GM10266 (cell line): ENCODE measurements at regions not wholly inside any gene's neighbourhood (a gene's known extent, or its start where the extent isn't known, plus 50 kb on each side); places are given as distances from the start of the nearest gene placed in this dataset.

Source experiments
- DNase-seq: peaks from one replicate; pipeline ENCODE4 v3.0.0; 2012; ENCODE audit errors: extremely low spot score
- TF ChIP-seq, protein P1 (sequence below): IDR thresholded peaks from 2 replicates; pipeline ENCODE4 v1.5.1; 2012; ENCODE audit warnings: mild to moderate bottlenecking, low read depth; ENCODE audit not compliant: control insufficient read depth, insufficient read depth; ENCODE audit errors: missing control alignments

DNA sequence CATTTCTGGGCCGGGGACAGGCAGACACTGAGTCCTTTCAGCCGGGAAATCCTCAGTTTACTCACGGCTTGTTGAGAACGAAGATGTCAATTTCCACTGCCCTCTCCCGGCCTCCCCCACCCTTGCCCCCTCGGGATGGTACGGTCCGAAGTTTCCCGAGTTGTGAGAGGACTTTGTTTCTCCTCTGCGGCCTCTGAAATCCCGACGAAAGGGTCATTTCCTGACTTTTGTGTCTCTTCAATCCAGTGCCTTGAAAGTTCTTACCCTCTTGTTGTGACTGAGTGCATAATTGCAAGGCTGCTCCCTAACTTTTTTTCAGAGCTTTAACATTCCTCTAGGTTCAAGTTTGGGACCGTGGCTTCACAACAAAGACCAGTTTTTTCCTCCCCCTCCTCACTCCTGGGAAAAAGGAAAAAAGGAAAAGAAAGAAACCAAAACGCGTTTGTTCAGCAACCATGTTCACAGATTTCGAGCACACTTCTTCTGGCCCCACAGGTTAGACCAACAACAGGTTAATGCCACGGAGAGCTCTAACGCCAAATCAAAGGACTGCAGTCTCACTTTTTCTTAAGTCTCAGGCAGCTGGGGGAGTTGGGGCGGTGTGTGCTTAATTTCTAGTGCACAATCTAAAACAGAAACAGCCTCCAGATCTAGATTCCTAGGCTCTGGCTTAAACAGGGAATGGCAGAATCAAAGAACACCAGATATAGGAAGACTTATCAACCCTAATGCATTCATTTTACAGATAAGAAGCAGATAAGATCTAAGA lies 138.9 kb downstream of the TMCO5A start:
- TF ChIP-seq, protein P1, sequence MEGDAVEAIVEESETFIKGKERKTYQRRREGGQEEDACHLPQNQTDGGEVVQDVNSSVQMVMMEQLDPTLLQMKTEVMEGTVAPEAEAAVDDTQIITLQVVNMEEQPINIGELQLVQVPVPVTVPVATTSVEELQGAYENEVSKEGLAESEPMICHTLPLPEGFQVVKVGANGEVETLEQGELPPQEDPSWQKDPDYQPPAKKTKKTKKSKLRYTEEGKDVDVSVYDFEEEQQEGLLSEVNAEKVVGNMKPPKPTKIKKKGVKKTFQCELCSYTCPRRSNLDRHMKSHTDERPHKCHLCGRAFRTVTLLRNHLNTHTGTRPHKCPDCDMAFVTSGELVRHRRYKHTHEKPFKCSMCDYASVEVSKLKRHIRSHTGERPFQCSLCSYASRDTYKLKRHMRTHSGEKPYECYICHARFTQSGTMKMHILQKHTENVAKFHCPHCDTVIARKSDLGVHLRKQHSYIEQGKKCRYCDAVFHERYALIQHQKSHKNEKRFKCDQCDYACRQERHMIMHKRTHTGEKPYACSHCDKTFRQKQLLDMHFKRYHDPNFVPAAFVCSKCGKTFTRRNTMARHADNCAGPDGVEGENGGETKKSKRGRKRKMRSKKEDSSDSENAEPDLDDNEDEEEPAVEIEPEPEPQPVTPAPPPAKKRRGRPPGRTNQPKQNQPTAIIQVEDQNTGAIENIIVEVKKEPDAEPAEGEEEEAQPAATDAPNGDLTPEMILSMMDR = no peak
- DNase-seq = no peak

DNA sequence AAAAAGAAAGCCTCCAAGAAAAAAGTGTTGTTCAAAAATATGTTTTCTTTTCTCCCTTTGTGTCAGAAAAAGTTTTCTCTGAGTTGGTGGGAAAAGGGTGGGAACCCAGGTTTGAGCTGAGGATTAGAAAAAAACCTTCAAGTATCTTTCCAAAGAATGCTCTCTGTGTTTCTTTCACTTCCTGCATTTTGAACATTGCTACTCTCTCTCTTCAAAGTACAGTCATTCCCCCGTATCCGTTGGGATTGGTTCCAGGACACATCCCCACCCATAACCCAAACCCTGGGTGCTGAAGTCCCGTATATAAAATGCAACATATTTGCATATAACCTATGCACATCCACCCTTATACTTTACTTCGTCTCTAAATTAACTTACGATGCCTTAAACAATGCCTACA lies 139.6 kb downstream of the TMCO5A start:
- DNase-seq = no peak
- TF ChIP-seq, protein P1 = no peak

DNA sequence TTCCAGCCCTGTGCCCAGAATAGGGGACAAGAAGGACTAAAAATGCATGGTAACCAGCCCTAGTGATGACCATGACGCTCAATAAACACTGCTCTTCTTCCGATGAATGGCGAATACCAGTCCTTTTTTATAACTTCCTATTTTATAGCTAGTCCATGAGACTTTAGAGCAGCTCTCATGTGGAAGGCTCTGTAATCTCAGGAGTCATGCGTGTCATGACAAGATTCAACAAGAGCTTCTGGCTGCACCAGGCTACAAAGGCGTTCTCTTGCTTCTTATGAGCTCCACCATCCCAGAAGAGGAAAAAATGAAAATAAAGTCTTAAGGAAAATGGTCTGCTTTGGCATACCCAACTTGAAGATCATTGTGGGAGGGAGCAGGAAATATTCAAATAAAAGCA lies 141.0 kb downstream of the TMCO5A start:
- no peak for DNase-seq
- TF ChIP-seq, protein P1 = no peak

DNA sequence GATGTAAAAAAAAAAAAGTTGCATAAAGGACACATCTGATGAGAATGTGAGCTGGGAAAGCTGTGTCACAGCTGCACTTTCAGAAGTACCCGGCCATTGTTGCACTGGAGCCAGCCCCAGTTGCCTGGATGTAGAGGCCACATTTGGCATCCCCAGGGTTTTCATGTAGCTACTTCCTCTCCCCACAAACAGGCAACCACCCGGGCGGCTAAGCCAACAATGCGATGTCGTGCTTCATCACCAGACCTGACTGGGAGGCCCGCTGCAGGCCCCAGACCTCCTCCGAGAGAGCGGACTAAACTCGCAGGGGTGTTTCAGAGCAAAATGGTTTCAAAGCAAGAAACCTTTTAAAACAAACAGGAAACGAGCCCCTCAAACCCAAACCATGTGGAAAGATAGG lies 142.3 kb downstream of the TMCO5A start:
- DNase-seq = no peak
- TF ChIP-seq, protein P1 = no peak

DNA sequence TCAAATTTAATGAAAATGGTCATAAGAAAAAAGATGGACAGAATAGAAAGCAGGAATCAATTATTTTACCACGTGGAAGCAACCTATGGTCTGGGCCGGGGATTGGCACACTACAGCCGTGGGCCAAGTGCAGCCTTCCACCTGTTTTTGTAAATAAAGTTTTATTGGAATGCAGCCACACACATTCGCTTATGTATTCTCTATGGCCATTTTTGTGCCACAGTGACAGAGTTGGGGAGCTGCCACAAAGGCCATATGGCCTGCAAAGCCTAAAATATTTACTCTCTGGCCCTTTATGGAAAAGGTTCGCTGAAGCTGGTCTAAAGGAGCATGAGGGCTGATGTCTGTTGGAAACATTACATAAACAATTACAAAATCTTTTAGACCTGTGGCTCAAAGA lies 144.8 kb downstream of the TMCO5A start:
- TF ChIP-seq, protein P1 = no peak
- no peak for DNase-seq

DNA sequence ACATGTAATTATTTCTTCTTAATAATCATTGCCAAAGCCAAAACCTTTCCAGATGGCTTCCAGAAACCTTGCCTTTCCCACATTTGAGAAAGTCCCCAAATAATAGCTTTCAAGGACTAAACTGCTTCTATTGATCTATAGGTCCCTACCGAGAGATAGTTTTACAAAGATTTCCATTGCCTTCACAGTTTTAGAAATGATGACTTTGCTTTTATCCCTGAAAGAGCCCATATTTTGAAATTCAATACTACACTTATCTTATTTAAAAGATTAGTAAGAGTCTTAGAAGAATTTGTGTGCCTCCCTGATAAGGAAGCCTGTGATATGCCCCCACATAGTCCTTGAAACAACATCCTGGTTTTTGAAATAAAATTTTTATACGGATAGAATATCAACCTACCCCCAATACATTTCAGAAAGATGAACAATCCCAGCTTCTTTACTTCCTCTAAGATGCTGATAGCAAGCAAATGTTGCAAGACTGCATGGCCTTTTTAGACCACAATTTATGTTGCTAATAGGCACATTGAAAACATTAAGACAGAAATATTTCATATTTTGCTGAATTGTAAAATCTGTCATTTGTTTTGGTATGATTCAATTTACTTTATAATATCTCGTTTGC lies 146.3 kb downstream of the TMCO5A start:
- no peak for DNase-seq
- TF ChIP-seq, protein P1 = no peak

DNA sequence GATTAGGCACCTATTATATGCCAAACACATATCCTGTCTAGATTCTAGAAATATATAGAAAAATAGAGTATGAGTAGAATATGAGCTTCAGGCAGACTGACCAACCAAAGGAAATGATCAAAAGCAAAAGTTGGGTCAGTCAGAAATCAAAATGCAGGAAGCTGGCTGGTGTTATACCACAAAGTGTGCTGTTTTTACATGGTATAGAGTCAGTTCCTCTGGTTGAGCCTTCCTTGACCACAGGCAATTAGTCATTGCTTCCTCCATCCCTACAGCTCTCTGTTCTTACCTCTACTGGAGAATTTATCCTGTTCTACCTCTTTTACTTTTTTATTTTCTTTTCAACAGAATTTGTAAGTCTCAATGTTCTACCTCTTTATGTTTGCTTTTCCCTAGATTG lies 149.8 kb downstream of the TMCO5A start:
- TF ChIP-seq, protein P1 = no peak
- DNase-seq = no peak
